Activated naive CD4-positive, alpha-beta T cell treated with anti-CD3 and anti-CD28 coated beads for 36 hours (primary cell): ENCODE measurements at regions not wholly inside any gene's neighbourhood (a gene's known extent, or its start where the extent isn't known, plus 50 kb on each side); places are given as distances from the start of the nearest gene placed in this dataset.

Source experiments
- CTCF ChIA-PET: fragments of 350-600 bp; sonication (Branson Sonifier 250); formaldehyde crosslinking; loops from one replicate; lab custom pipeline; 2021; ENCODE audit warnings: antibody characterized with exemption; lab: Charles Lee
- DNase-seq: peaks from one replicate; pipeline ENCODE4 v3.0.0-alpha.2; 2020
- H3K27ac Mint-ChIP-seq: one replicate; pipeline ENCODE4 v1.8.0; 2021; ENCODE audit warnings: mild to moderate bottlenecking, mixed read lengths
- H3K27me3 Mint-ChIP-seq: one replicate; pipeline ENCODE4 v1.8.0; 2021; ENCODE audit warnings: low read depth, mixed read lengths
- H3K36me3 Mint-ChIP-seq: one replicate; pipeline ENCODE4 v1.8.0; 2021; ENCODE audit warnings: low read depth, mixed read lengths
- H3K4me1 Mint-ChIP-seq: one replicate; pipeline ENCODE4 v1.8.0; 2021; ENCODE audit warnings: low read depth, mixed read lengths
- H3K4me3 Mint-ChIP-seq: one replicate; pipeline ENCODE4 v1.8.0; 2021; ENCODE audit warnings: mild to moderate bottlenecking, moderate library complexity, mixed read lengths
- H3K9me3 Mint-ChIP-seq: one replicate; pipeline ENCODE4 v1.8.0; 2021; ENCODE audit warnings: mixed read lengths
- intact Hi-C: fragments of 100-400 bp; cut with micrococcal nuclease; formaldehyde crosslinking; loops from one replicate; pipeline ENCODE4 v1.15.1; 2023

DNA sequence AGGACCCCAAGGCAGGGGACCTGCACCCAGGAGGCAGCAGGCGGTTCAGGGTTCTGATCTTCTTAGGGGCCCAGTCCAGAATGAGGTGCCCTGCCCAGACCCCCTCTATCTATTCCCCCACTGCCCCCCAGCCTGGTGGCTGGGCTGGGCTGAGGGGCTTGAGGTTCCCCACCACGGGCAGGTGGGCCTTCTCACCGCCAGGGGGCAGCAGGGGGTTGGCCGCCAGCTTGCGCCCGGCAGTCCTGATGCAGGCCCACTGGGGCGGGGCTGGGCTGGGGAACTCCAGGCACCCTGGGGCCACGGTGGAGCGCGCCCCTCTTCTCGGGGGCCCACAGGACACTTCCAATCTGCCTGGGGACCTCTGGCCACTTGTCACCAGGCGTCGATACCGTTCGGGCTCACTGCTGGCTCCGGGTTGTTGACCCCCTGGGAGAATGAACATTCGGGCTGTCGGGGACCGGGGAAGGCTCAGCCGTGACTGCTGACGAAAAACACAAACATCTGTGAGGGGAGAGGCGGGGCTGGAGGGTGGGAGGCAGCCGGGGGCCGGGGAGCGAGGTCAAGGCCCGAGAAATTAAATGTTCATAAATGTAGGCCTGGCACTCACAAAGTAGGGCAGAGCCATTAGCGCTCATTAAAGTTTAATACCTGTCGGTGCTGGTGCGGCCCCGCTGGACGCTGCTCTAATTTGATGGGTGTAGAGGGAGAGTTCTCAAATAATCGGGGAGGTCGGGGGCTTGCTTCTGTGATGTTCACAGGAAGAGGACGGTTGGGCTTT, 219.3 kb upstream of the GSE1 start:
- CTCF ChIA-PET: interaction anchor here (0.6 to 1.9 kb wide), 7 partner anchors 8 to 310 kb away, joined by 3 to 8 read pairs (median 5); no protein-coding TSS in a partner anchor
- no peaks in the 10 kb centered on the region for H3K9me3 Mint-ChIP-seq
- H3K4me1 Mint-ChIP-seq: no peaks in the 10 kb centered on the region
- intact Hi-C loops: loop anchor here (1.0 to 10.0 kb wide), 2 partner anchors 216 to 321 kb away; no protein-coding TSS in a partner anchor
- no peak overlapping the region for H3K4me3 Mint-ChIP-seq
- H3K36me3 Mint-ChIP-seq: no peaks in the 10 kb centered on the region
- DNase-seq: peak; percentile 68
- H3K27ac Mint-ChIP-seq: no peak overlapping the region
- no peaks in the 10 kb centered on the region for H3K27me3 Mint-ChIP-seq

DNA sequence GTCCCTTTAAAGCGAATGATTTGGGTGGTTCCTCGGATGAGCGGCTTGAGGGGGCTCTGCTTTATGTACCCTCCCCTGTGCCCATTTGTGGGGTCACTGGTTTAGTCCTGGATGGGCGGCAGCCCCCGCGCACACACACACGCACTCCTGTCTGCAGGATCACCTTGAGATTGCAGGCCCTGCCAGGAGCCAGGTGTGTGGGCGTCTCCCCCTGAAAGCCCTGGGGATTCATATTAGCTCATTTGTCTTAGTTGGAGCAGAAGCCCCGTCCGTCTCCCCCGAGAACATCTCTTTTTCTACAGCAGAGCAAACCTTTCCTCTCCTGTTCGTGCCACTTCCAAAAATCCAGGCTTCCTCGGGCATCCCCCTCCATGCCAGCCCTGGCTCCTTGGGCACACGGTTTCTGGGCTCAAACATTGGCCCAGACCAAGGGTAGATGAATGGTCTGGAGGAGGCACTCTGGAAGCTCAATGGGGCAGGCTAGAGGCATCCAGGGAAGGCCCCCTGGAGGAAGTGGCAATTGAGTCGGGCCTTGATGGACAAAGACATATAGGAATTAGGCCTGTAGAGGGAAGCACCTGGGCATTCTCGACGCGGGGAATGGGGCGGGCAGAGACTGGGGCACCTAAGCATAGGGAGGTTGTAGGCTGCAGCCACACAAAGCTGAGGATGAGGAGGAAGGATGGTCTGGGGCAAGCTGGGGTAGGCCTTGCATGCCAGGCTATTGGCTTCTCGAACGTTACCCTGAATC, 218.5 kb upstream of the GSE1 start:
- Mint-ChIP-seq H3K27ac (no peak overlapping the region), H3K9me3 (no peaks in the 10 kb centered on the region), H3K27me3 (no peaks in the 10 kb centered on the region), H3K4me3 (no peak overlapping the region), H3K36me3 (no peaks in the 10 kb centered on the region), H3K4me1 (no peaks in the 10 kb centered on the region)
- DNase-seq: peak; percentile 2
- intact Hi-C loops: loop anchor here (10.0 kb wide), 1 partner anchor 320 kb away; no protein-coding TSS in a partner anchor
- CTCF ChIA-PET: interaction anchor here (0.7 to 1.6 kb wide), 5 partner anchors 53 to 492 kb away, joined by 3 to 7 read pairs (median 5); no protein-coding TSS in a partner anchor

DNA sequence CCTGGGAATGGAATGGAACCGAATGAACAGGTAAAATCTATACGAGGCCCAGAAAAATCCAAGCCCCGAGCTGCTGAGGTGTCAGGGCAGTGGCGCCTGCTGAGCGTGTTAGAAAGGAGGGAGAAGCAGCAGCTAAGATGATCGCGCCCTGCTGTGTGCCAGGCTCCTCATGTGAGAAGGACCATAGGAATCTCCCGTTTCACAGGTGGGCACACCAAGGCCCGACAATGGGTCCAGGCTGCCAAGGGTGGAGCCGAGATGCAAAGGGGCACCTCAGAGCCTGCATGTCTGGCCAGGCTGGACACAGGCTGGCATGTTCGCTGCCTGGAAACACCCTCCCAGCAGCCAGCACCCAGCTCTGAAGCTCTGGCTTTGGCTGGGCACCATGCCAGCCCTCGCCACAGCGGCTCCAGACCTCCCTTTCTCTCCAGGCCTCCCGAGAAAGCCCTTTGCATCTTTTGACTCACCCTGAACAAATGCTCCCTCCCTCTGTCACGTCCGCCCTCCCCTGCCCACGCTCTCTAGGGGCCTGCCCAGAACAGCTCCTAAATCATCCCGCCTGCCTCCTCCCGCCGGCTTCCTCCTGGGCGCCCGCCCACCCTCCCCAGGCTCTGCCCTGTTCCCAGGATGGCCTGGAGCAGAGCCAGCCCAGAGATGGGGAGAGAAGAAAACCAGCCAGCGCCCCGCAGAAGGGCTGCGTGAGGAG, 217.8 kb upstream of the GSE1 start:
- intact Hi-C loops: loop anchor here (10.0 kb wide), 1 partner anchor 319 kb away; no protein-coding TSS in a partner anchor
- CTCF ChIA-PET: interaction anchor here (0.7 to 1.6 kb wide), 5 partner anchors 52 to 492 kb away, joined by 3 to 7 read pairs (median 5); no protein-coding TSS in a partner anchor
- Mint-ChIP-seq H3K9me3 (no peaks in the 10 kb centered on the region), H3K4me1 (no peaks in the 10 kb centered on the region), H3K36me3 (no peaks in the 10 kb centered on the region), H3K27me3 (no peaks in the 10 kb centered on the region), H3K27ac (no peak overlapping the region), H3K4me3 (no peak overlapping the region)
- peak; percentile 3 for DNase-seq

DNA sequence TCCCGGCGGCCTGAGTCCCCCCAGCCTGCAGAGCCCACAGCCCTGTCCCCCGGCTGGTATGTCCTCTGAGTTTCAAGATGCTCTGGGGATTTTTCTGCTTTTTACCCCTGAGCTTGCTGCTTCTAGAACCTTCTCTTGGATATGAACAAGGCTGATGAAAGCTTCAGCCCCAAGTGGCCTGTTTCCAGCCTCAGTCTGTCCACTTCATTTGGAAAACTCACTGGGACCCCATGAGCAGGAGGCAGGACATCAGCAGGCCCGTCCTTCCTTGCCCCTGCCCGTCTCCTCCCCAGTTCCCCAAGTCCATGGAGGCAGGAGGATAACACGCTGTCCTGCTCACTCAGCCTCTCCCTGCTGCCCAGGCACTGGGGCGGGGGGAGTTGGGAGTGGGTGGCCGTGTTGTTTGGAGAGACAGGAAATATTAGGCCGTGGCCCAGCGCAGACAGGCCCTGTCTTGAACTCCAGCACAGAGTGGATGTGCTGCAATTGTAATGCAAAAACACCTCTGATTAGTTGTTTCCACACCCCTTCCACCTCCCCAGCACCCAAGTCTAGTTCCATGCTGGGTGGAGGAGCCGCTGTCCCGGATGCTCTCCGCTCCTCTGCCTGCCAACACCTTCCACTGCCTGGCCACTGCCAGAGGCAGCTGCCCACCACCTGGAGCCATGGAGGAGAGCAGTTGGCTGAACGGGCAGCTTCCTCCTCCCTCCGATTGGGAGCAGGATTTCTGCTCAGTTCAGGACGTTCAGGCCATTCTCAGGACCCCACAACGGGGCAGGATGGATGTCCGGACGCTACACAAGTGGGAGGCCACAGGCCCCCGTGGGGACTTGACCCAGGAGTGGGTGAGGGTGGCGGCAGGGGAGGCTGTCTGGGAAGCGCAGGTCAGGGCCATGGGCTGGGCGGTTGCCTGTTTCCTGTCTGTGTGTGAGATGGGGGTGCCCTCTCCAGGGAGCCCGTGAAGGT, 216.9 kb upstream of the GSE1 start:
- Mint-ChIP-seq H3K36me3 (no peaks in the 10 kb centered on the region), H3K27ac (no peak overlapping the region), H3K27me3 (no peaks in the 10 kb centered on the region), H3K9me3 (no peaks in the 10 kb centered on the region), H3K4me1 (no peaks in the 10 kb centered on the region), H3K4me3 (no peak overlapping the region)
- intact Hi-C loops: loop anchor here (10.0 kb wide), 1 partner anchor 319 kb away; no protein-coding TSS in a partner anchor
- CTCF ChIA-PET: interaction anchor here (1.6 kb wide), 1 partner anchor 220 kb away, joined by 7 read pairs; no protein-coding TSS in a partner anchor
- DNase-seq: peak; percentile 3

DNA sequence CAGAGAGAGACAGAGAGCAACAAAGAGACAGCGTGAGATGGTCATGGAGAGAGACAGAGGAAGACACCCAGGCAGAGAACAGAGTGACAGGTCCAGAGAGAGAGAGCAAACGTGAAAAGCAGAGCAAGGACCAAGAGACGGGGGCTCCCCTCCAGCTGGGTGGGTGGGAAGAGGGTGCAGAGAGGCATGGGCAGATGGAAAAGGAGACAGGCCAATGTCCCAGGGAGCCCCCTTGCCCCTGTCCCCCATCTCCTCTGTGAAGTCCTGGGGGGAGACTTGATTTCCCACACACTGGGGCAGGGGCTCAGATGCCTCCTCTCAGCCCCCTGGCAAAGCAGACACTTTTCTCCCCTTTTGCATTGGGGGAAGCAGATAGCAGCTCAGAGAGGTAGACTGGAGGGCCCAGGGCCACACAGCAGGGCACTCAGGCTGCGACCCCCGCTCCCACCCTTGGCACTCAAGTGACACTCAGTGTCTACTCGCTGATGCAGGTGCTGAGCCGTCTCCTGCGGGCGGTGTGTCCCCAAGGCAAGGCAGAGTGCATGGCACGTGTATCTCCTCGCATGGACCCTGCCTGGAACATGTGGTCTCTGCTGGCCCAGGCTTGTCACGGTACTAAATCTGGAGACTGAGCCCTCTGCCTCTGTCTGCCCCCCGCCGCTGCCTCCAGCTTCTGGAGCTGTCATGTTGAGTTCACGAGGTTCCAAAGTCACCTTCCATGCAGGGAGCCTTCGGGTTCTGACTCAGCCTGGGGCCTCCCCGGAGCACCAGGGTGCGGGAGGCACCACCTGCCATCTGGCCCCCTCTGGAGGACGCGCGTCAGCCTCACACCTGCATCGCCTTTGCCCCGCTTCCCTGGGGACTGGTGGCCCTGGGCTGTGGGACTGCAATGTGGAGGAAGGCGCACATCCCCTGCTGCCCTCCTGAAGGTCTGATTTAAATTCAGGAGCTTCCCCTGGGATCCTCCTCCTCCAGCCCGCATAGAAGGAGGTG, 215.9 kb upstream of the GSE1 start:
- Mint-ChIP-seq H3K4me1 (no peaks in the 10 kb centered on the region), H3K36me3 (no peaks in the 10 kb centered on the region), H3K9me3 (no peaks in the 10 kb centered on the region), H3K27ac (no peak overlapping the region), H3K4me3 (no peak overlapping the region), H3K27me3 (no peaks in the 10 kb centered on the region)
- CTCF ChIA-PET: interaction anchor here (0.6 to 1.1 kb wide), 3 partner anchors 81 to 226 kb away, joined by 3 to 4 read pairs (median 4); no protein-coding TSS in a partner anchor
- peak; percentile 31 for DNase-seq
- intact Hi-C loops: loop anchor here (10.0 kb wide), 1 partner anchor 318 kb away; no protein-coding TSS in a partner anchor

DNA sequence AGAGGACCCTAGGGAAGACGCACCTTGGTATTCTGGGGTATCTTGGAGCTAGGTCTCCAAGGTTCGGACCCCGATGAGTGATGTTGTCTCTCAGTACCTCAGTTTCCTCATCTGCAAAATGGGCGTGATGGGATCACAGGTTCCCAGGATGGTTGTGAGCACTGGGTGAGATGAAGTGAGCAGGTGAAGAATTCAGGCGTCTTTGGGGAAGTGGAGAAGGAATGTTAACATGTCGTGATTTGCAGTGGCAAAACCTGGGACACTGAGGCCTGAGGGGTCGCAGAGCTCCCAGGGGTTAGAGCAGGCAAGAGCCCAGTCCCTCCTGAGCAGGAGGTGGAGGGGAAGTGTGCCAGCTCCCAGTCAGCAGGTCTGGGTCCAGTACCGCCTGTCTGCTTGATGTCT, 215.1 kb upstream of the GSE1 start:
- no peak for DNase-seq
- Mint-ChIP-seq H3K9me3 (no peaks in the 10 kb centered on the region), H3K4me3 (no peak overlapping the region), H3K4me1 (no peaks in the 10 kb centered on the region), H3K27me3 (no peaks in the 10 kb centered on the region), H3K36me3 (no peaks in the 10 kb centered on the region), H3K27ac (no peak overlapping the region)
- CTCF ChIA-PET: interaction anchor here (0.6 to 1.1 kb wide), 3 partner anchors 80 to 225 kb away, joined by 3 to 4 read pairs (median 4); no protein-coding TSS in a partner anchor
- intact Hi-C loops: loop anchor here (10.0 kb wide), 1 partner anchor 317 kb away; no protein-coding TSS in a partner anchor

DNA sequence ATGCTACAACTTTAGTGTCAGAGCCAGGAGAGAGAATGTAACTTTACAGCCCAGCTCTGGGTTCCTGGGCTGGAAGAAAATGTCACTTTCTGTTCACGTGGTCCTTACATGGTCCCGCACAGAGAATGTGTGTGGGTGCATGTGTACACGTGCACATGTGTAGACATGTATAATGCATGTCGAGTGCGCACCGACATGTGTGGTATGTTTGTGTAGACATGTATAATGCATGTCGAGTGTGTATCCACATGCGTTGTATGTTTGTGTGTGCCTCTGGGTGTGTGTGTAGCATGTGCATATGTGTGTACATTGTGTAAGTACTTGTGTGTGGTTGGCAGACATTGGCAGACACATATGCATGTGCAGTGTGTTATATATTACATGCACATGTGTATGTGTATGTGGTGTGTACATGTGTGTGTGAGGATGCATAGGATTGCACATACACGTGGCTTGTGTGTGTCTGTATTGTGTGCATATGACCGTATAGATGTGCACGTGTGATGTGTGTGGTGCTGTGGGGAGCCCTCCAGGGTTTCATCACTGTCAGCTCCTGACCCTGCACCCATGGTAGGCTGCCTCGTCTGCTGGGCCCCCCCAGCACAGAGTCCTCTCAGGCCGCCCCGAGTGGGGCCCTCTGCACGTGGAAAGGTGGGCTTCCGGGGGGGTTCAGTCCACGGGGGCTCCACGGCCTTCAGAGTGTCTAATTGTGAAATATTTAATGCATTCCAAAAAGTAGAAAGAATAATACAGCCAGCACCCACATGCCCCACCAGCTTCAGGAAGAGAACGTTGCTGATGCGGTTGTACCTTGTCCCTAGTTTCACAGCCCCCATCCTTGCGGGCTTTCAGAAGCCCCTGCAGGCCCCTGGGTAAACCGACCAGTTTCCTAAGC, 214.2 kb upstream of the GSE1 start:
- no peak overlapping the region for H3K27ac Mint-ChIP-seq
- no peaks in the 10 kb centered on the region for H3K27me3 Mint-ChIP-seq
- H3K4me1 Mint-ChIP-seq: no peaks in the 10 kb centered on the region
- H3K4me3 Mint-ChIP-seq: no peak overlapping the region
- peak; percentile 4 for DNase-seq
- no peaks in the 10 kb centered on the region for H3K9me3 Mint-ChIP-seq
- CTCF ChIA-PET: interaction anchor here (1.1 kb wide), 1 partner anchor 217 kb away, joined by 4 read pairs; no protein-coding TSS in a partner anchor
- no peaks in the 10 kb centered on the region for H3K36me3 Mint-ChIP-seq
- intact Hi-C loops: loop anchor here (10.0 kb wide), 1 partner anchor 316 kb away; no protein-coding TSS in a partner anchor

DNA sequence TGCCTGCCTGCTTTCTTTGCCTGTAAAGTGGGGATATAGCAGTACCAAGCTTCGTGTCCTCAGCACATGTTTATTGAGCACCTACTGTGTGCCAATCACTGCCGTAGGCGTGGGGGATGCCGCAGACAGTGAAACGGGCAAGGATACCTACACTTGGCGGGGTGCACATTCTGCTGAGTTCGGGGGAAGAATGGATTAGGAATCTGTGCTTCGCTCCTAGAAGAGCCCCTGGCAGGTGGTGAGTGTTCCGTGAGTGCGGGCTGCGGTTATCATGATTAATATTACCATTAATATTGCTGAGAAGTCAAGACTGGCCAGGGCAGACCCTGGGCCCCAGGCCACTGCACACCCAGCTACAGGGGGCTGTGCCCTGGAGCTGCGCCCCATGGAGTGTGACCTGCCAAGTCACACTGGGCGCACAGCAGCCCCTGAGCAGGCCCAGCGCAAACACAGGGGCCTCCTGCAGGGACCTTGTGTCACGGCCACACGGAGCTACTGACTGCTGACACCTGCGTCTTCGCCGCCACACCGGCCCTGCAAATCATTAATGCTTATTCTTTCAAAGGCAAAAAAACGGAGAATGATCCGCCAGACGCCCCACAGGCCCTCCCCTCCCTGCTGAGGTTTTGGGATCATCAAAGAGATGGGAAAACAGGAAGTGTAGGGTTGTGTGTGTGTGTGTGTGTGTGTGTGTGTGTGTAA, 213.4 kb upstream of the GSE1 start:
- intact Hi-C loops: loop anchor here (10.0 kb wide), 1 partner anchor 315 kb away; no protein-coding TSS in a partner anchor
- Mint-ChIP-seq H3K4me3 (no peak overlapping the region), H3K9me3 (no peaks in the 10 kb centered on the region), H3K27ac (no peak overlapping the region), H3K36me3 (no peaks in the 10 kb centered on the region), H3K27me3 (no peaks in the 10 kb centered on the region), H3K4me1 (no peaks in the 10 kb centered on the region)
- no peak for DNase-seq
- CTCF ChIA-PET: no interaction called here
